ENCODE measurements at regions not wholly inside any gene's neighbourhood (a gene's known extent, or its start where the extent isn't known, plus 50 kb on each side); places are given as distances from the start of the nearest gene placed in this dataset.

GRCh38 chr2:143823296-143823695, 694.1 kb downstream of the ARHGAP15 start:
- TF ChIP-seq TAF1 (IDR thresholded peaks at IDR 0.05; ENCODE audit: borderline replicate concordance, low read depth, low read length) = no peak
- no peak for TF ChIP-seq POLR2AphosphoS5 (IDR thresholded peaks at IDR 0.05; ENCODE audit: low read depth, low read length)
